ENCODE measurements at regions not wholly inside any gene's neighbourhood (a gene's known extent, or its start where the extent isn't known, plus 50 kb on each side); places are given as distances from the start of the nearest gene placed in this dataset.

- POLR2A ChIA-PET (ENCODE audit: partially characterized antibody): no interaction called here
- H2AFZ ChIP-seq (ENCODE audit: low read length): no peak overlapping the region
- H3K79me2 ChIP-seq (ENCODE audit: control insufficient read depth in 1 of 2, insufficient read depth in 2 of 2, low read length in 2 of 2): no peaks in the 10 kb centered on the region
- no peak overlapping the region for H3K56ac ChIP-seq (replicated peaks; ENCODE audit: insufficient read length, low read depth, low read length)
- DNase-seq (ENCODE audit: low read depth in 1 of 2, low spot score in 2 of 2) (no peak), FAIRE-seq (no peak)
- WGBS, 2 experiments (ENCODE audit: extremely low coverage in 1 of 2, insufficient coverage in 1 of 2, insufficient read length in 1 of 2, insufficient replicate concordance in 2 of 2, low coverage in 1 of 2, low lambda C conversion rate in 2 of 2, missing lambda C conversion rate in 1 of 2): 94% methylated on average over 1 of the region's 1 CpG; no CpG with 5 or more reads in 1 of the 2 experiments
- H3K14ac ChIP-seq (ENCODE audit: insufficient read length): no peak overlapping the region
- no peak overlapping the region for H4K5ac ChIP-seq (ENCODE audit: insufficient read length, low read depth, low read length)
- H3K27ac ChIP-seq (ENCODE audit: low read depth, low read length): no peak overlapping the region
- H3K79me1 ChIP-seq (ENCODE audit: low read depth, low read length): no peaks in the 10 kb centered on the region
- H2BK120ac ChIP-seq (replicated peaks; ENCODE audit: low read depth, low read length): no peak overlapping the region
- no peak overlapping the region for H4K91ac ChIP-seq (replicated peaks; ENCODE audit: insufficient read length, low read length)
- TF ChIP-seq USF2 (IDR thresholded peaks at IDR 0.05; ENCODE audit: low read length) (no peak), HDAC6 (IDR thresholded peaks at IDR 0.05; ENCODE audit: low read depth, low read length) (no peak), SIN3A (conservative IDR thresholded peaks at IDR 0.05 in 1 of 2, IDR thresholded peaks at IDR 0.05 in 1 of 2; ENCODE audit: low read depth in 1 of 2, low read length in 2 of 2) (no peak), KDM4A (IDR thresholded peaks at IDR 0.05; ENCODE audit: low read depth, low read length, severe bottlenecking) (no peak), CHD1 (IDR thresholded peaks at IDR 0.05; ENCODE audit: low read depth, low read length) (no peak), MAX (IDR thresholded peaks at IDR 0.05) (no peak), MAFK (IDR thresholded peaks at IDR 0.05; ENCODE audit: low read depth, low read length) (no peak), EZH2 (IDR thresholded peaks at IDR 0.05; ENCODE audit: low read depth, low read length, severe bottlenecking) (no peak), E2F6 (IDR thresholded peaks at IDR 0.05) (no peak), YY1 (IDR thresholded peaks at IDR 0.05; ENCODE audit: low read depth, low read length) (no peak), BRCA1 (IDR thresholded peaks at IDR 0.05; ENCODE audit: low read depth, low read length) (no peak), CHD2 (IDR thresholded peaks at IDR 0.05; ENCODE audit: low read length) (no peak)
- no peak overlapping the region for H4K8ac ChIP-seq (ENCODE audit: extremely low read depth, insufficient read depth, low read length)
- H2BK20ac ChIP-seq (ENCODE audit: low read length): no peak overlapping the region
- H3K23ac ChIP-seq (ENCODE audit: insufficient read length): no peak overlapping the region
- H3K36me3 ChIP-seq (ENCODE audit: control insufficient read depth in 2 of 4, insufficient read depth in 4 of 4, low read length in 3 of 4): no peaks in the 10 kb centered on the region
- CTCF ChIA-PET (ENCODE audit: partially characterized antibody): interaction anchor here (0.6 kb wide), 1 partner anchor 758 kb away, joined by 3 read pairs; no protein-coding TSS in a partner anchor
- H2BK15ac ChIP-seq (ENCODE audit: low read length): no peak overlapping the region
- no peak overlapping the region for H3K18ac ChIP-seq (ENCODE audit: extremely low read depth, low read length)
- no peaks in the 10 kb centered on the region for H3K23me2 ChIP-seq (ENCODE audit: low read depth, low read length)
- no peak overlapping the region for H2AK5ac ChIP-seq (ENCODE audit: low read depth, low read length)
- H3K4me2 ChIP-seq (ENCODE audit: insufficient read depth in 1 of 2, low read depth in 2 of 2, low read length in 2 of 2): no peak overlapping the region
- H3K9me3 ChIP-seq (ENCODE audit: insufficient read depth in 2 of 2, low read depth in 1 of 2, low read length in 1 of 2): no peaks in the 10 kb centered on the region
- H3K27me3 ChIP-seq (replicated peaks in 1 of 4; ENCODE audit: control insufficient read depth in 3 of 4, extremely low read depth in 1 of 4, insufficient read depth in 3 of 4, low read length in 3 of 4): no peaks in the 10 kb centered on the region
- no peak overlapping the region for H2BK12ac ChIP-seq (ENCODE audit: low read depth, low read length)
- H3K4me1 ChIP-seq (replicated peaks in 1 of 4; ENCODE audit: control insufficient read depth in 3 of 4, insufficient read depth in 4 of 4, low read length in 3 of 4): no peaks in the 10 kb centered on the region
- no peak overlapping the region for H3K9ac ChIP-seq (replicated peaks in 1 of 4; ENCODE audit: extremely low read depth in 1 of 4, low read depth in 3 of 4, low read length in 3 of 4)
- H2BK5ac ChIP-seq (ENCODE audit: low read depth, low read length): no peak overlapping the region
- no peak overlapping the region for H3K4me3 ChIP-seq (ENCODE audit: extremely low read depth in 1 of 4, insufficient read depth in 2 of 4, low read depth in 3 of 4, low read length in 4 of 4)
- no peaks in the 10 kb centered on the region for H4K20me1 ChIP-seq (replicated peaks in 1 of 2; ENCODE audit: control insufficient read depth in 1 of 2, insufficient read depth in 2 of 2, low read length in 2 of 2)
- H3K4ac ChIP-seq (replicated peaks; ENCODE audit: insufficient read length, low read depth, low read length): no peak overlapping the region
Observed at GRCh38 chr5:130529111-130529510, 624.8 kb downstream of the CHSY3 start.

All from H1 (cell line).